ENCODE measurements at regions not wholly inside any gene's neighbourhood (a gene's known extent, or its start where the extent isn't known, plus 50 kb on each side); places are given as distances from the start of the nearest gene placed in this dataset.

DNA sequence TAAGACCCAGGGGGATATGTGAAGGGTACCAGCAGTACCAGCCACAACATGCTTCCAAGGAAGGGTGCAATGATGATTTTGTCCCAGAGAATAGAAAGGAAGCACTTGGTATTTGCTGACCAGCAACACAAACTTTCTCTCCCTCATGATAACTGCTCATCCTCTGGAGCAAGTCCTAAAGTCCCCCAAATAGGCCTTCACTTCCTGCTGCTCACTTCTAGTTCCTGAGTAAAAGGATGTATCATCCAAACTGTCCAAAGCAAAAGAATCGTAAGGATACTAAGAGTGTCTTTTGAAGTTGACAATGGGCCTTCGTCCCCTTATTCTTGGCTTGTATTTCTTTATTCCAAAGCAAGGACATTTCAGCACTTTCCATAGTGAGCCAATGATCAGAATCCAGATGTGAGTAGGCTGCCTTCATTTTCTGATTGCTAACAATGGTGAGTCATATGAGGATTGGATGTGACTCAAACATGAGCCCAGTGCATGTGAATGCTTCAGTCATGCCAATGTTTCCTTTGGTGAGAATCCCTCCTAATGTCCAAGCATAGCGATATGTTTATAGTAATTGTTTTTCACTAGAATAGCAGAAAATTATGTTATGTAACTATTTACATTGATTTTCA lies 243.4 kb upstream of the POU2AF2 start:
- Mint-ChIP-seq H3K36me3 (no peaks in the 10 kb centered on the region), H3K27me3 (peaks cover 10% of the 10 kb centered on the region), H3K4me3 (no peak overlapping the region), H3K27ac (no peak overlapping the region), H3K9me3 (no peaks in the 10 kb centered on the region), H3K4me1 (no peaks in the 10 kb centered on the region)
- DNase-seq, result no peak

- no peak overlapping the region for H3K27ac Mint-ChIP-seq
- H3K4me1 Mint-ChIP-seq, result no peaks in the 10 kb centered on the region
- no peaks in the 10 kb centered on the region for H3K36me3 Mint-ChIP-seq
- H3K4me3 Mint-ChIP-seq, result no peak overlapping the region
- H3K9me3 Mint-ChIP-seq, result no peaks in the 10 kb centered on the region
- no peak for DNase-seq
- peaks cover 10% of the 10 kb centered on the region for H3K27me3 Mint-ChIP-seq
These were observed 244.5 kb upstream of the POU2AF2 start for GRCh38 chr11:111001081-111001430.

DNA sequence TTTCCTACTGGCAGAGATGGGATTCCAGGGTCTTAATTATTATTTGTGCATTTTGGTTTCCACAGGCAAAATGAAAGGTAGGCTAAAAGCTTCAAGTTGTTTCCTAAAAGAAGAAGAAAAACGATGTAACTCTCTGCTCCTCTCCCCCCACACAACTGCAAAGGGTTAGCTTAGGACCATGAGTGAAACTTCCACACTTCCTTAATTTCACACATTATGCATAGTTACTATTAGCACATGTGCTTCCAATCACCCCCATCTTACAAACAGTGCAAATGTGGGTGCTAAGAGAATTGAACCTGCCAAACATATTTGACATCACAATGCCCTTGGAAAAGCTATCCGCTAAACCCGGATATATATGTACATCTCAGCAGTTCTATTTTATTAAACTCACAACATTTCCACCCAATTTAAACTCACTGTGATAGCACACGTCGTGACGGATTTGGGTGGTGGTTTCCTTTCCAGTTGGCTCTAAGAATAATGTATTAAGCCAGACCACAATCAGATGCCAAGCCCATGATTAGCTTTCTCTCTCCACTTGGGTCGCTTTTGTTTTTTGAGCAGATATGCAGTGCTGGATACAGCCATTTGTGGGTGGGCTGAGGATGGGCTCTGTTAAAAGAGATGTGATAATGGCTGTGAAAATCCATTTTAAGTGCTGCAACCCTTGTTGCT lies 245.0 kb upstream of the POU2AF2 start:
- Mint-ChIP-seq H3K36me3 (no peaks in the 10 kb centered on the region), H3K27ac (no peak overlapping the region), H3K27me3 (peaks cover 10% of the 10 kb centered on the region), H3K9me3 (no peaks in the 10 kb centered on the region), H3K4me1 (no peaks in the 10 kb centered on the region), H3K4me3 (no peak overlapping the region)
- no peak for DNase-seq

- H3K4me1 Mint-ChIP-seq, result no peaks in the 10 kb centered on the region
- no peaks in the 10 kb centered on the region for H3K27me3 Mint-ChIP-seq
- no peaks in the 10 kb centered on the region for H3K36me3 Mint-ChIP-seq
- no peak overlapping the region for H3K4me3 Mint-ChIP-seq
- H3K27ac Mint-ChIP-seq, result no peak overlapping the region
- no peak for DNase-seq
- H3K9me3 Mint-ChIP-seq, result no peaks in the 10 kb centered on the region
These were observed 253.0 kb upstream of the POU2AF2 start for GRCh38 chr11:110992481-110992880.

GRCh38 chr11:110991661-110992355 lies 253.7 kb upstream of the POU2AF2 start:
- no peaks in the 10 kb centered on the region for H3K36me3 Mint-ChIP-seq
- H3K4me3 Mint-ChIP-seq, result no peak overlapping the region
- H3K4me1 Mint-ChIP-seq, result no peaks in the 10 kb centered on the region
- no peak for DNase-seq
- H3K27ac Mint-ChIP-seq, result no peak overlapping the region
- no peaks in the 10 kb centered on the region for H3K27me3 Mint-ChIP-seq
- H3K9me3 Mint-ChIP-seq, result no peaks in the 10 kb centered on the region

DNA sequence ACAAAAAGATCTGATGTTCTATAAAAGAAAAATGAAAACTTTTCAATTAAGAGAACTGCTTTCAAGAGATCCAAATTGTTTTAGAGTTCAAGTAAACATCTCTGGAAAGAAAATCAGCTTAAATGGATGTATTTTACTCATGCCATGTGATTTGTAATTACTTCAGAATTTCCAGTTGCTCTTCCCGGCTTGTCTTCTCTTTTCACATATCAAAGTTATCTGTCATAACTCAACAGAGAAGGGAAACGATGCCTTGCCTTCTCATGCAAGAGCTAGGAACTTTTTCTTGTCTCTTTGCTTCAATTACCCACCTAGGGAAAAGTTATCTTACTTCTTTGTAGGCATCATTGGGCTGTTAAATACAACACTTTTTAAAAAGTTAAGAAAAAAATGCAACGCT lies 255.2 kb upstream of the POU2AF2 start:
- Mint-ChIP-seq H3K27ac (no peak overlapping the region), H3K27me3 (no peaks in the 10 kb centered on the region)

GRCh38 chr11:110989428-110990133 lies 255.9 kb upstream of the POU2AF2 start:
- Mint-ChIP-seq H3K4me3 (no peak overlapping the region), H3K4me1 (no peaks in the 10 kb centered on the region), H3K36me3 (no peaks in the 10 kb centered on the region), H3K27me3 (no peaks in the 10 kb centered on the region), H3K27ac (no peak overlapping the region), H3K9me3 (no peaks in the 10 kb centered on the region)
- no peak for DNase-seq

More for the DNA sequence above, 255.2 kb upstream of the POU2AF2 start:
- H3K36me3 Mint-ChIP-seq, result no peaks in the 10 kb centered on the region
- DNase-seq, result no peak
- H3K4me1 Mint-ChIP-seq, result no peaks in the 10 kb centered on the region
- no peaks in the 10 kb centered on the region for H3K9me3 Mint-ChIP-seq
- H3K4me3 Mint-ChIP-seq, result no peak overlapping the region

GRCh38 chr11:110988671-110989070 lies 256.9 kb upstream of the POU2AF2 start:
- Mint-ChIP-seq H3K27me3 (no peaks in the 10 kb centered on the region), H3K4me1 (no peaks in the 10 kb centered on the region), H3K36me3 (no peaks in the 10 kb centered on the region), H3K4me3 (no peak overlapping the region), H3K27ac (no peak overlapping the region), H3K9me3 (no peaks in the 10 kb centered on the region)
- DNase-seq, result no peak

- Mint-ChIP-seq H3K36me3 (no peaks in the 10 kb centered on the region), H3K4me1 (no peaks in the 10 kb centered on the region), H3K9me3 (no peaks in the 10 kb centered on the region), H3K27ac (no peak overlapping the region), H3K27me3 (no peaks in the 10 kb centered on the region), H3K4me3 (no peak overlapping the region)
- no peak for DNase-seq
These were observed 259.5 kb upstream of the POU2AF2 start for GRCh38 chr11:110986016-110986415.

- Mint-ChIP-seq H3K36me3 (no peaks in the 10 kb centered on the region), H3K9me3 (no peaks in the 10 kb centered on the region), H3K27me3 (no peaks in the 10 kb centered on the region), H3K4me1 (no peaks in the 10 kb centered on the region), H3K4me3 (no peak overlapping the region), H3K27ac (no peak overlapping the region)
- DNase-seq, result no peak
These were observed 260.0 kb upstream of the POU2AF2 start for GRCh38 chr11:110985547-110985946.

DNA sequence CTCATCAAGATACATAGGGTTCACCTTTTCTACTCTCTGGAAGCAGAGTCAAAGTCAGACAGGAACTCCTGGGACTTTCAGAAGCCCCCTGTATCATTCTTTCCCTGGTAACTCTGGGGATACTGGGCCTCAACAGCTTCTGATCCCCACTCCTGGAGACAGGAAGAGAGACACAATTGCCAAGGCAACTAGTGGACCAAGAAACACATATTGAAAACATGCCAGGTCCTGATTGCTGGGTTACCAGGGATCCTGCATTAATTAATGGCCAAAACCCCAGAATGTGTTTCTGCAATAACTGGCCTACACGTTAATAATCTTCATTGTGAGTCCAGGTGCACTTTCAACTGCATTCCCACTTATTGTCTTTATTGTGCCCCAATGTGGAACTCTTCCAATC lies 260.8 kb upstream of the POU2AF2 start:
- no peaks in the 10 kb centered on the region for H3K36me3 Mint-ChIP-seq
- no peak overlapping the region for H3K4me3 Mint-ChIP-seq
- no peaks in the 10 kb centered on the region for H3K9me3 Mint-ChIP-seq
- no peak overlapping the region for H3K27ac Mint-ChIP-seq
- no peaks in the 10 kb centered on the region for H3K27me3 Mint-ChIP-seq
- no peaks in the 10 kb centered on the region for H3K4me1 Mint-ChIP-seq
- no peak for DNase-seq

GRCh38 chr11:110984147-110984546 lies 261.4 kb upstream of the POU2AF2 start:
- Mint-ChIP-seq H3K4me3 (no peak overlapping the region), H3K9me3 (peaks cover 4% of the 10 kb centered on the region), H3K27me3 (no peaks in the 10 kb centered on the region), H3K27ac (no peak overlapping the region), H3K36me3 (no peaks in the 10 kb centered on the region), H3K4me1 (no peaks in the 10 kb centered on the region)
- no peak for DNase-seq

GRCh38 chr11:110982214-110982613 lies 263.3 kb upstream of the POU2AF2 start:
- H3K27me3 Mint-ChIP-seq, result no peaks in the 10 kb centered on the region
- no peak overlapping the region for H3K4me3 Mint-ChIP-seq
- no peak for DNase-seq
- H3K36me3 Mint-ChIP-seq, result no peaks in the 10 kb centered on the region
- no peak overlapping the region for H3K27ac Mint-ChIP-seq
- no peaks in the 10 kb centered on the region for H3K4me1 Mint-ChIP-seq
- peaks cover 8% of the 10 kb centered on the region for H3K9me3 Mint-ChIP-seq

DNA sequence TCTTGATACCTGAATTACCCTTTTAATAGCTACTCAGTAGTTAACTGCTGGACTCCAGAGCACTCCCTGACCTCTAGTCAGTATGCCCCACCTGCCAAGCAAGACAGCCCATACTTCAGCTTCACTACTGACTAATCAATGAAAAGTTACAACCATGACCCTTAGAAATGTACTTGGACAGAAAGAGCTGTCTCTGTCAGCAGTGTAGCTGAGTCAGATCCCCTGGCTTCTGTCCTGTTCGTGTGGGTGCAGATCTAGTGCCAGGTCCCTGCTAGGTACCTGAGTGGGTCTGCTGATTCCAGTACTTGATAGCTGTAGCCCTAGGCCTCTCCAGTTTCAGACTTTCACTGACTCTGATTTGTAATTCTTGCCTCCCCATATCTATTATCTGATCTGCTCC lies 265.8 kb upstream of the POU2AF2 start:
- no peaks in the 10 kb centered on the region for H3K36me3 Mint-ChIP-seq
- H3K27me3 Mint-ChIP-seq, result peaks cover 4% of the 10 kb centered on the region
- no peak overlapping the region for H3K4me3 Mint-ChIP-seq
- H3K27ac Mint-ChIP-seq, result no peak overlapping the region
- no peaks in the 10 kb centered on the region for H3K4me1 Mint-ChIP-seq
- DNase-seq, result no peak
- peaks cover 8% of the 10 kb centered on the region for H3K9me3 Mint-ChIP-seq

DNA sequence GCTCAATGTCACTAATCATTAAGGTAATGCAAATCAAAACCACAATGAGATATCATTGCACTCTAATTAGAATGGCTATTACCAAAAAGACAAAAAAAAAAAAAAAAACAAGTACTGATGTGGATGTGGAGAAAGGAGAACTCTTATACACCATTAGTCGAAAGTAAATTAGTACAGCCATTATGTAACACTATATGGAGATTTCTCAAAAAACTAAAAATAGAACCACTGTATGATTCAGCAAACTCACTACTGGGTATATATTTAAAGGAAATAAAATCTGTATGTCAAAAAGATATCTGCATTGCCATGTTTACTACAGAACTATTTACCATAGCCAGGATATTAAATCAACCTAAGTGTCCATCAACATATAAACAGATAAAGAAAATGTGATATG lies 265.4 kb upstream of the ARHGAP20 start:
- no peak overlapping the region for H3K27ac Mint-ChIP-seq
- no peaks in the 10 kb centered on the region for H3K4me1 Mint-ChIP-seq
- peaks cover 4% of the 10 kb centered on the region for H3K27me3 Mint-ChIP-seq
- peaks cover 8% of the 10 kb centered on the region for H3K9me3 Mint-ChIP-seq
- H3K4me3 Mint-ChIP-seq, result no peak overlapping the region
- DNase-seq, result no peak
- H3K36me3 Mint-ChIP-seq, result no peaks in the 10 kb centered on the region
